ENCODE measurements at regions not wholly inside any gene's neighbourhood (a gene's known extent, or its start where the extent isn't known, plus 50 kb on each side); places are given as distances from the start of the nearest gene placed in this dataset.
"Not testable (repeated sequence)": the region's sequence is repeated elsewhere in the genome, so short reads cannot be mapped to it uniquely, and the experiment has no call there.

- no peak overlapping the region for H3K27ac Mint-ChIP-seq
- DNase-seq (ENCODE audit: extremely low spot score, unreplicated experiment): no peak
- H3K27me3 Mint-ChIP-seq: no peaks in the 10 kb centered on the region
- H3K36me3 Mint-ChIP-seq: no peaks in the 10 kb centered on the region
- no peaks in the 10 kb centered on the region for H3K4me1 Mint-ChIP-seq (ENCODE audit: unreplicated experiment)
- no peak for TF ChIP-seq CTCF (conservative IDR thresholded peaks at IDR 0.05)
- no peaks in the 10 kb centered on the region for H3K9me3 Mint-ChIP-seq
- no peak overlapping the region for H3K4me3 Mint-ChIP-seq
These were observed 207.7 kb upstream of the ATP6AP2 start for GRCh38 chrX:40373025-40373424.

- Mint-ChIP-seq H3K9me3 (no peaks in the 10 kb centered on the region), H3K36me3 (no peaks in the 10 kb centered on the region), H3K27me3 (no peaks in the 10 kb centered on the region), H3K27ac (no peak overlapping the region), H3K4me3 (no peak overlapping the region), H3K4me1 (ENCODE audit: unreplicated experiment) (no peaks in the 10 kb centered on the region)
- TF ChIP-seq CTCF (conservative IDR thresholded peaks at IDR 0.05): no peak
- no peak for DNase-seq (ENCODE audit: extremely low spot score, unreplicated experiment)
These were observed 209.4 kb upstream of the ATP6AP2 start for GRCh38 chrX:40371376-40371775.

- no peak for DNase-seq (ENCODE audit: extremely low spot score, unreplicated experiment)
- no peaks in the 10 kb centered on the region for H3K27me3 Mint-ChIP-seq
- no peak overlapping the region for H3K4me3 Mint-ChIP-seq
- TF ChIP-seq CTCF (conservative IDR thresholded peaks at IDR 0.05): no peak
- no peaks in the 10 kb centered on the region for H3K4me1 Mint-ChIP-seq (ENCODE audit: unreplicated experiment)
- peaks cover 6% of the 10 kb centered on the region for H3K9me3 Mint-ChIP-seq
- H3K36me3 Mint-ChIP-seq: no peaks in the 10 kb centered on the region
- no peak overlapping the region for H3K27ac Mint-ChIP-seq
These were observed 212.1 kb upstream of the ATP6AP2 start for GRCh38 chrX:40368611-40369061.

GRCh38 chrX:40366661-40367060, 214.1 kb upstream of the ATP6AP2 start:
- Mint-ChIP-seq H3K4me1 (ENCODE audit: unreplicated experiment) (no peaks in the 10 kb centered on the region), H3K4me3 (no peak overlapping the region), H3K27ac (no peak overlapping the region), H3K9me3 (peaks cover 6% of the 10 kb centered on the region), H3K27me3 (no peaks in the 10 kb centered on the region), H3K36me3 (no peaks in the 10 kb centered on the region)
- DNase-seq (ENCODE audit: extremely low spot score, unreplicated experiment): no peak
- no peak for TF ChIP-seq CTCF (conservative IDR thresholded peaks at IDR 0.05)

- H3K4me3 Mint-ChIP-seq; H3K27ac Mint-ChIP-seq; H3K36me3 Mint-ChIP-seq; H3K9me3 Mint-ChIP-seq; DNase-seq (ENCODE audit: extremely low spot score, unreplicated experiment); H3K27me3 Mint-ChIP-seq; H3K4me1 Mint-ChIP-seq (ENCODE audit: unreplicated experiment): not testable (repeated sequence)
These were observed 218.5 kb upstream of the ATP6AP2 start for GRCh38 chrX:40362291-40362690.

- TF ChIP-seq CTCF (conservative IDR thresholded peaks at IDR 0.05): no peak
- H3K27me3 Mint-ChIP-seq: no peaks in the 10 kb centered on the region
- DNase-seq (ENCODE audit: extremely low spot score, unreplicated experiment): no peak
- H3K4me3 Mint-ChIP-seq: no peak overlapping the region
- H3K9me3 Mint-ChIP-seq: peaks cover 3% of the 10 kb centered on the region
- no peaks in the 10 kb centered on the region for H3K36me3 Mint-ChIP-seq
- H3K4me1 Mint-ChIP-seq (ENCODE audit: unreplicated experiment): no peaks in the 10 kb centered on the region
- H3K27ac Mint-ChIP-seq: no peak overlapping the region
These were observed 220.2 kb upstream of the ATP6AP2 start for GRCh38 chrX:40360557-40360956.
